ENCODE measurements at regions not wholly inside any gene's neighbourhood (a gene's known extent, or its start where the extent isn't known, plus 50 kb on each side); places are given as distances from the start of the nearest gene placed in this dataset.

GRCh38 chr5:89253666-89254352, 370.8 kb upstream of the MEF2C start:
- no peak for DNase-seq

- DNase-seq, result peak; percentile 75
Observed at GRCh38 chr5:89246864-89247263, 363.9 kb upstream of the MEF2C start.

- DNase-seq, result no peak
Observed at GRCh38 chr5:89246252-89246651, 363.3 kb upstream of the MEF2C start.

- no peak for DNase-seq
Observed at GRCh38 chr5:89243611-89244010, 360.6 kb upstream of the MEF2C start.

GRCh38 chr5:89241186-89241585, 358.2 kb upstream of the MEF2C start:
- DNase-seq, result no peak

- DNase-seq, result no peak
Observed at GRCh38 chr5:89236900-89237299, 353.9 kb upstream of the MEF2C start.

GRCh38 chr5:89233462-89233861, 350.5 kb upstream of the MEF2C start:
- DNase-seq, result no peak

- DNase-seq, result no peak
Observed at GRCh38 chr5:89232139-89232603, 349.2 kb upstream of the MEF2C start.

GRCh38 chr5:89230178-89230577, 347.2 kb upstream of the MEF2C start:
- no peak for DNase-seq

GRCh38 chr5:89229331-89230070, 346.5 kb upstream of the MEF2C start:
- no peak for DNase-seq

- no peak for DNase-seq
Observed at GRCh38 chr5:89228355-89228754, 345.4 kb upstream of the MEF2C start.

GRCh38 chr5:89218364-89218763, 335.4 kb upstream of the MEF2C start:
- DNase-seq, result no peak

GRCh38 chr5:89216606-89217005, 333.6 kb upstream of the MEF2C start:
- no peak for DNase-seq

GRCh38 chr5:89213573-89213972, 330.6 kb upstream of the MEF2C start:
- no peak for DNase-seq

- DNase-seq, result no peak
Observed at GRCh38 chr5:89211836-89212235, 328.9 kb upstream of the MEF2C start.

GRCh38 chr5:89208811-89209210, 325.8 kb upstream of the MEF2C start:
- DNase-seq, result no peak

- DNase-seq, result no peak
Observed at GRCh38 chr5:89208392-89208791, 325.4 kb upstream of the MEF2C start.

GRCh38 chr5:89204756-89205155, 321.8 kb upstream of the MEF2C start:
- no peak for DNase-seq

GRCh38 chr5:89203611-89204010, 320.6 kb upstream of the MEF2C start:
- no peak for DNase-seq

GRCh38 chr5:89200899-89201298, 317.9 kb upstream of the MEF2C start:
- no peak for DNase-seq

- no peak for DNase-seq
Observed at GRCh38 chr5:89199306-89199705, 316.3 kb upstream of the MEF2C start.

GRCh38 chr5:89191374-89191773, 308.4 kb upstream of the MEF2C start:
- DNase-seq, result no peak

GRCh38 chr5:89190515-89191265, 307.7 kb upstream of the MEF2C start:
- no peak for DNase-seq
